ENCODE measurements at regions not wholly inside any gene's neighbourhood (a gene's known extent, or its start where the extent isn't known, plus 50 kb on each side); places are given as distances from the start of the nearest gene placed in this dataset.
"Not testable (repeated sequence)": the region's sequence is repeated elsewhere in the genome, so short reads cannot be mapped to it uniquely, and the experiment has no call there.

GRCh38 chr5:104082754-104083153, 520.2 kb upstream of the NUDT12 start:
- DNase-seq (ENCODE audit: low spot score): no peak

- no peak for DNase-seq (ENCODE audit: low spot score)
Observed at GRCh38 chr5:104081232-104081631, 518.6 kb upstream of the NUDT12 start.

GRCh38 chr5:104080646-104081175, 518.1 kb upstream of the NUDT12 start:
- no peak for DNase-seq (ENCODE audit: low spot score)

- DNase-seq (ENCODE audit: low spot score): not testable (repeated sequence)
Observed at GRCh38 chr5:104079861-104080645, 517.5 kb upstream of the NUDT12 start.

- DNase-seq (ENCODE audit: low spot score): no peak
Observed at GRCh38 chr5:104071887-104072286, 509.3 kb upstream of the NUDT12 start.

- no peak for DNase-seq (ENCODE audit: low spot score)
Observed at GRCh38 chr5:104062621-104063377, 500.2 kb upstream of the NUDT12 start.

GRCh38 chr5:104061707-104062106, 499.1 kb upstream of the NUDT12 start:
- no peak for DNase-seq (ENCODE audit: low spot score)

- no peak for DNase-seq (ENCODE audit: low spot score)
Observed at GRCh38 chr5:104053353-104053649, 490.7 kb upstream of the NUDT12 start.

GRCh38 chr5:104052558-104053352, 490.2 kb upstream of the NUDT12 start:
- no peak for DNase-seq (ENCODE audit: low spot score)

- no peak for DNase-seq (ENCODE audit: low spot score)
Observed at GRCh38 chr5:104050436-104050835, 487.8 kb upstream of the NUDT12 start.

GRCh38 chr5:104049752-104050151, 487.2 kb upstream of the NUDT12 start:
- no peak for DNase-seq (ENCODE audit: low spot score)

- no peak for DNase-seq (ENCODE audit: low spot score)
Observed at GRCh38 chr5:104048231-104048630, 485.6 kb upstream of the NUDT12 start.

- DNase-seq (ENCODE audit: low spot score): no peak
Observed at GRCh38 chr5:104045987-104046386, 483.4 kb upstream of the NUDT12 start.

- not testable (repeated sequence) for DNase-seq (ENCODE audit: low spot score)
Observed at GRCh38 chr5:104039871-104040270, 477.3 kb upstream of the NUDT12 start.

GRCh38 chr5:104037136-104037535, 474.5 kb upstream of the NUDT12 start:
- not testable (repeated sequence) for DNase-seq (ENCODE audit: low spot score)

- DNase-seq (ENCODE audit: low spot score): not testable (repeated sequence)
Observed at GRCh38 chr5:104033186-104033585, 470.6 kb upstream of the NUDT12 start.

- no peak for DNase-seq (ENCODE audit: low spot score)
Observed at GRCh38 chr5:104024538-104024937, 461.9 kb upstream of the NUDT12 start.

GRCh38 chr5:104023739-104024138, 461.1 kb upstream of the NUDT12 start:
- DNase-seq (ENCODE audit: low spot score): no peak

GRCh38 chr5:104019956-104020355, 457.4 kb upstream of the NUDT12 start:
- no peak for DNase-seq (ENCODE audit: low spot score)

GRCh38 chr5:104018299-104018698, 455.7 kb upstream of the NUDT12 start:
- DNase-seq (ENCODE audit: low spot score): no peak

GRCh38 chr5:104016646-104017045, 454.1 kb upstream of the NUDT12 start:
- no peak for DNase-seq (ENCODE audit: low spot score)

GRCh38 chr5:104015765-104016164, 453.2 kb upstream of the NUDT12 start:
- no peak for DNase-seq (ENCODE audit: low spot score)

Data from COLO829 (cell line).